Mesenchymal stem cell (in vitro differentiated cells and primary cell): ENCODE measurements at regions not wholly inside any gene's neighbourhood (a gene's known extent, or its start where the extent isn't known, plus 50 kb on each side); places are given as distances from the start of the nearest gene placed in this dataset.
A peak's percentile ranks its signal among the peaks of the same experiment; 100 is the strongest.

Experiments
- DNase-seq: peaks from one replicate; pipeline ENCODE4 v3.0.0-alpha.2; 2013
- H2AFZ ChIP-seq: one replicate; pipeline ENCODE4 v1.6.1; 2013; ENCODE audit warnings: low read depth, mild to moderate bottlenecking, control low read depth, inconsistent platforms, low read length, moderate library complexity
- H2AK5ac ChIP-seq: 2 replicates; pipeline ENCODE4 v1.6.1; 2013; ENCODE audit warnings: low read length, moderate library complexity, mild to moderate bottlenecking, inconsistent platforms; ENCODE audit not compliant: severe bottlenecking
- H2BK120ac ChIP-seq: one replicate; pipeline ENCODE4 v1.6.1; 2013; ENCODE audit warnings: low read depth, mild to moderate bottlenecking, inconsistent platforms, low read length, moderate library complexity
- H2BK12ac ChIP-seq, 2 experiments: one replicate each; pipeline ENCODE4 v1.6.1; 2013; ENCODE audit warnings: inconsistent platforms in 2 of 2, low read length in 2 of 2, mild to moderate bottlenecking in 2 of 2, moderate library complexity in 2 of 2, control low read depth in 1 of 2
- H2BK15ac ChIP-seq: one replicate; pipeline ENCODE4 v1.6.1; 2013; ENCODE audit warnings: mild to moderate bottlenecking, low read depth, inconsistent platforms; ENCODE audit not compliant: poor library complexity, severe bottlenecking
- H2BK5ac ChIP-seq: 2 replicates; pipeline ENCODE4 v1.6.1; 2013; ENCODE audit warnings: low read depth, mild to moderate bottlenecking, low read length, control low read depth, inconsistent platforms; ENCODE audit not compliant: poor library complexity, severe bottlenecking
- H3K14ac ChIP-seq, 2 experiments: one replicate each; pipeline ENCODE4 v1.6.1; 2013; ENCODE audit warnings: inconsistent platforms in 2 of 2, low read length in 2 of 2, control low read depth in 1 of 2, mild to moderate bottlenecking in 1 of 2, moderate library complexity in 1 of 2
- H3K18ac ChIP-seq, 2 experiments: one replicate each; pipeline ENCODE4 v1.6.1; 2013; ENCODE audit warnings: inconsistent platforms in 2 of 2, low read length in 2 of 2, control low read depth in 1 of 2, low read depth in 1 of 2, mild to moderate bottlenecking in 1 of 2
- H3K23ac ChIP-seq, 2 experiments: one replicate each; pipeline ENCODE4 v1.6.1; 2013; ENCODE audit warnings: inconsistent platforms in 2 of 2, low read length in 2 of 2, mild to moderate bottlenecking in 2 of 2, moderate library complexity in 2 of 2, control low read depth in 1 of 2
- H3K27ac ChIP-seq: 2 replicates; pipeline ENCODE4 v1.5.1; 2013; ENCODE audit warnings: mild to moderate bottlenecking, moderate library complexity, low read length, control low read depth, inconsistent platforms; ENCODE audit not compliant: poor library complexity, severe bottlenecking
- H3K27me3 ChIP-seq, 2 experiments: 2 replicates each; pipeline versions ENCODE4 v1.6.1 to v1.7.0; 2013; ENCODE audit warnings: low read length in 2 of 2, mild to moderate bottlenecking in 2 of 2, moderate library complexity in 2 of 2, control low read depth in 1 of 2, inconsistent platforms in 1 of 2; ENCODE audit not compliant: control insufficient read depth in 1 of 2, insufficient read depth in 1 of 2
- H3K36me3 ChIP-seq, 2 experiments: 2 replicates each; pipeline versions ENCODE4 v1.6.1 to v1.7.0; 2013; ENCODE audit warnings: low read length in 2 of 2, control low read depth in 1 of 2, inconsistent platforms in 1 of 2, low read depth in 1 of 2, mild to moderate bottlenecking in 1 of 2; ENCODE audit not compliant: insufficient read depth in 2 of 2, control insufficient read depth in 1 of 2
- H3K4ac ChIP-seq, 2 experiments: one replicate each; pipeline ENCODE4 v1.6.1; 2013; ENCODE audit warnings: inconsistent platforms in 2 of 2, low read length in 2 of 2, mild to moderate bottlenecking in 2 of 2, moderate library complexity in 2 of 2, control low read depth in 1 of 2, low read depth in 1 of 2
- H3K4me1 ChIP-seq: 2 replicates; pipeline ENCODE4 v1.6.1; 2013; ENCODE audit warnings: low read depth, low read length, control low read depth; ENCODE audit not compliant: control insufficient read depth, insufficient read depth
- H3K4me2 ChIP-seq: 2 replicates; pipeline ENCODE4 v1.6.1; 2013; ENCODE audit warnings: low read length, mild to moderate bottlenecking, inconsistent platforms; ENCODE audit not compliant: poor library complexity, severe bottlenecking
- H3K4me3 ChIP-seq, 2 experiments: 2 replicates each; pipeline versions ENCODE4 v1.5.1 to v1.7.0; 2013; ENCODE audit warnings: low read length in 2 of 2, mild to moderate bottlenecking in 2 of 2, control low read depth in 1 of 2, low read depth in 1 of 2; ENCODE audit not compliant: insufficient read depth in 1 of 2
- H3K79me1 ChIP-seq: replicated peaks from 2 replicates; pipeline ENCODE4 v1.6.1; 2013; ENCODE audit warnings: mild to moderate bottlenecking, control low read depth, low read length, inconsistent platforms; ENCODE audit not compliant: poor library complexity, severe bottlenecking
- H3K9ac ChIP-seq: 2 replicates; pipeline ENCODE4 v1.7.0; 2013; ENCODE audit warnings: mild to moderate bottlenecking, low read length, moderate library complexity
- H3K9me3 ChIP-seq: 2 replicates; pipeline ENCODE4 v1.7.0; 2013; ENCODE audit warnings: mild to moderate bottlenecking, low read length; ENCODE audit not compliant: control insufficient read depth
- H4K8ac ChIP-seq: one replicate; pipeline ENCODE4 v1.6.1; 2013; ENCODE audit warnings: inconsistent platforms, mild to moderate bottlenecking, low read length, moderate library complexity
- H4K91ac ChIP-seq: one replicate; pipeline ENCODE4 v1.6.1; 2013; ENCODE audit warnings: mild to moderate bottlenecking, low read length, inconsistent platforms
- WGBS: methylation state at CpG from one replicate; pipeline ENCODE4 v1.1.7; 2013; ENCODE audit warnings: mixed read lengths; 5-methylcytosine and 5-hydroxymethylcytosine counted together

GRCh38 chr2:19541884-19542283, 183.5 kb upstream of the OSR1 start:
- Histone ChIP-seq H2BK15ac (no peak overlapping the region), H2BK12ac (peak overlapping the region in 1 of 2 experiments; percentile 28), H3K4me2 (no peak overlapping the region), H2BK5ac (no peak overlapping the region), H3K4me1 (peaks cover 3% of the 10 kb centered on the region), H3K4ac (no peak overlapping the region), H3K9me3 (no peaks in the 10 kb centered on the region), H3K9ac (no peak overlapping the region), H3K27ac (no peak overlapping the region), H3K79me1 (no peaks in the 10 kb centered on the region), H3K36me3 (no peaks in the 10 kb centered on the region), H2BK120ac (no peak overlapping the region), H3K27me3 (no peaks in the 10 kb centered on the region), H4K8ac (no peak overlapping the region), H3K23ac (no peak overlapping the region), H3K18ac (no peak overlapping the region), H3K4me3 (no peak overlapping the region), H2AK5ac (no peak overlapping the region), H3K14ac (no peak overlapping the region), H4K91ac (no peak overlapping the region), H2AFZ (no peak overlapping the region)
- WGBS, result 94% methylated on average over 4 of the region's 4 CpGs
- no peak for DNase-seq

GRCh38 chr2:19540739-19541525, 182.5 kb upstream of the OSR1 start:
- Histone ChIP-seq H3K23ac (no peak overlapping the region), H3K4me1 (peaks cover 4% of the 10 kb centered on the region), H2BK12ac (no peak overlapping the region)

GRCh38 chr2:19538411-19538963, 180.1 kb upstream of the OSR1 start:
- Histone ChIP-seq H3K4me1 (peaks cover 5% of the 10 kb centered on the region), H3K23ac (no peak overlapping the region), H4K8ac (no peak overlapping the region), H3K4me3 (peak overlapping the region in 1 of 2 experiments; percentile 46), H3K79me1 (no peaks in the 10 kb centered on the region), H3K4me2 (peak overlapping the region; percentile 36), H2BK12ac (no peak overlapping the region), H3K18ac (no peak overlapping the region), H3K14ac (no peak overlapping the region), H3K9me3 (no peaks in the 10 kb centered on the region), H2AFZ (no peak overlapping the region), H4K91ac (no peak overlapping the region), H3K36me3 (no peaks in the 10 kb centered on the region), H3K27ac (peak overlapping the region; percentile 86), H3K9ac (peak overlapping the region; percentile 69), H3K27me3 (no peaks in the 10 kb centered on the region), H2BK120ac (no peak overlapping the region), H2BK15ac (no peak overlapping the region), H3K4ac (no peak overlapping the region), H2BK5ac (no peak overlapping the region), H2AK5ac (no peak overlapping the region)
- DNase-seq, result peak; percentile 88
- WGBS, result 4% methylated on average over 5 of the region's 7 CpGs

More at GRCh38 chr2:19540739-19541525, 182.5 kb upstream of the OSR1 start:
- no peak overlapping the region for H4K91ac ChIP-seq
- no peak overlapping the region for H2AK5ac ChIP-seq
- no peak overlapping the region for H4K8ac ChIP-seq
- H2BK120ac ChIP-seq, result no peak overlapping the region
- H2AFZ ChIP-seq, result no peak overlapping the region
- H3K9me3 ChIP-seq, result no peaks in the 10 kb centered on the region
- H3K27me3 ChIP-seq, result no peaks in the 10 kb centered on the region
- no peaks in the 10 kb centered on the region for H3K36me3 ChIP-seq
- H2BK5ac ChIP-seq, result no peak overlapping the region
- 90% methylated on average over 5 of the region's 7 CpGs for WGBS
- H3K4me2 ChIP-seq, result no peak overlapping the region
- no peak overlapping the region for H3K4ac ChIP-seq
- no peak overlapping the region for H2BK15ac ChIP-seq
- H3K27ac ChIP-seq, result peak overlapping the region; percentile 85
- peak; percentile 80 for DNase-seq
- peak overlapping the region; percentile 74 for H3K9ac ChIP-seq
- H3K79me1 ChIP-seq, result no peaks in the 10 kb centered on the region
- peak overlapping the region in 1 of 2 experiments; percentile 27 for H3K4me3 ChIP-seq
- H3K18ac ChIP-seq, result peak overlapping the region in 1 of 2 experiments; percentile 54
- no peak overlapping the region for H3K14ac ChIP-seq

GRCh38 chr2:19536136-19536535, 177.7 kb upstream of the OSR1 start:
- DNase-seq, result peak; percentile 41
- peak overlapping the region in 1 of 2 experiments; percentile 66 for H3K18ac ChIP-seq
- H2BK120ac ChIP-seq, result no peak overlapping the region
- peak overlapping the region; percentile 27 for H2AK5ac ChIP-seq
- H3K9me3 ChIP-seq, result no peaks in the 10 kb centered on the region
- no peak overlapping the region for H3K14ac ChIP-seq
- no peak overlapping the region for H2AFZ ChIP-seq
- H3K4me3 ChIP-seq, result no peak overlapping the region
- no peaks in the 10 kb centered on the region for H3K79me1 ChIP-seq
- no peak overlapping the region for H2BK15ac ChIP-seq
- WGBS, result 83% methylated on average over 3 of the region's 3 CpGs
- no peak overlapping the region for H3K9ac ChIP-seq
- H4K91ac ChIP-seq, result no peak overlapping the region
- no peak overlapping the region for H3K4me2 ChIP-seq
- no peaks in the 10 kb centered on the region for H3K36me3 ChIP-seq
- H3K23ac ChIP-seq, result no peak overlapping the region
- peaks cover 5% of the 10 kb centered on the region for H3K4me1 ChIP-seq
- H3K4ac ChIP-seq, result no peak overlapping the region
- H2BK12ac ChIP-seq, result peak overlapping the region in 1 of 2 experiments; percentile 10
- no peak overlapping the region for H2BK5ac ChIP-seq
- H3K27me3 ChIP-seq, result no peaks in the 10 kb centered on the region
- H3K27ac ChIP-seq, result no peak overlapping the region
- H4K8ac ChIP-seq, result peak overlapping the region; percentile 51
